Mammary epithelial cell (primary cell): ENCODE measurements at regions not wholly inside any gene's neighbourhood (a gene's known extent, or its start where the extent isn't known, plus 50 kb on each side); places are given as distances from the start of the nearest gene placed in this dataset.

ENCODE experiments used
- EZH2 ChIP-seq: IDR thresholded peaks from 2 replicates; pipeline ENCODE4 v1.6.1; 2012; ENCODE audit warnings: low read length, inconsistent platforms, borderline replicate concordance
- TF ChIP-seq, protein P1 (sequence below), 2 donors: IDR thresholded peaks in 1 of 2; conservative IDR thresholded peaks in 1 of 2; 2 replicates each; pipeline ENCODE4 v1.5.1; 2011 to 2012; ENCODE audit warnings: inconsistent platforms in 2 of 2, low read length in 2 of 2, mild to moderate bottlenecking in 2 of 2, control low read depth in 1 of 2, low read depth in 1 of 2; ENCODE audit not compliant: insufficient read depth in 1 of 2; ENCODE audit errors: extremely low read depth in 1 of 2

DNA sequence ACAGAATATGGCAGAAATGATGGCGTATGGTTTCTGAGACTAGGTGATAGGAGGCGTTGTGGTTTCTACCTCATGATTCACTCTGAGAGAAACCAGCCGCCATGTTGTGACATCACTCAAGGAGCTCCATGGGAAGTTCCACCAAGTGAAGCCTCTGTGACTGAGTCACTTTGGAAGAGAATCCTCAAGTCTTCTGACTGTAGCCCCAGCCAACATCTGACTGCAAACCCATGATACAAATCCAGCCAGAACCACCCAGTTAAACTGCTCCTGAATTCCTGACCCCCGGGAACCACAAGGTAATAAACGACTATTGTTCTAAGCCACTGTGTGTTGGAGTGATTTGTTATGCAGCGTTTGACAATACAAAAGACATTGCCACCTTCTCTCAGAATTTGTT lies 91.1 kb upstream of the CARD11 start:
- TF ChIP-seq, protein P1, sequence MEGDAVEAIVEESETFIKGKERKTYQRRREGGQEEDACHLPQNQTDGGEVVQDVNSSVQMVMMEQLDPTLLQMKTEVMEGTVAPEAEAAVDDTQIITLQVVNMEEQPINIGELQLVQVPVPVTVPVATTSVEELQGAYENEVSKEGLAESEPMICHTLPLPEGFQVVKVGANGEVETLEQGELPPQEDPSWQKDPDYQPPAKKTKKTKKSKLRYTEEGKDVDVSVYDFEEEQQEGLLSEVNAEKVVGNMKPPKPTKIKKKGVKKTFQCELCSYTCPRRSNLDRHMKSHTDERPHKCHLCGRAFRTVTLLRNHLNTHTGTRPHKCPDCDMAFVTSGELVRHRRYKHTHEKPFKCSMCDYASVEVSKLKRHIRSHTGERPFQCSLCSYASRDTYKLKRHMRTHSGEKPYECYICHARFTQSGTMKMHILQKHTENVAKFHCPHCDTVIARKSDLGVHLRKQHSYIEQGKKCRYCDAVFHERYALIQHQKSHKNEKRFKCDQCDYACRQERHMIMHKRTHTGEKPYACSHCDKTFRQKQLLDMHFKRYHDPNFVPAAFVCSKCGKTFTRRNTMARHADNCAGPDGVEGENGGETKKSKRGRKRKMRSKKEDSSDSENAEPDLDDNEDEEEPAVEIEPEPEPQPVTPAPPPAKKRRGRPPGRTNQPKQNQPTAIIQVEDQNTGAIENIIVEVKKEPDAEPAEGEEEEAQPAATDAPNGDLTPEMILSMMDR (conservative IDR thresholded peaks at IDR 0.05 in 1 of 2, IDR thresholded peaks at IDR 0.05 in 1 of 2; ENCODE audit: extremely low read depth in 1 of 2, insufficient read depth in 1 of 2, low read depth in 1 of 2, low read length in 2 of 2): no peak
- no peak for TF ChIP-seq EZH2
